GM21825 (cell line): ENCODE measurements at regions not wholly inside any gene's neighbourhood (a gene's known extent, or its start where the extent isn't known, plus 50 kb on each side); places are given as distances from the start of the nearest gene placed in this dataset.

Experiments used
- ATAC-seq: cut with Tn5 transposase; IDR thresholded peaks from one replicate; pipeline ENCODE4 v1.9.1; 2021; ENCODE audit warnings: mild to moderate bottlenecking, moderate library complexity; ENCODE audit not compliant: unreplicated experiment

- ATAC-seq = no peak
Measured at GRCh38 chr1:214199585-214199984, 81.4 kb upstream of the SMYD2 start.

- ATAC-seq = no peak
Measured at GRCh38 chr1:214202992-214203391, 78.0 kb upstream of the SMYD2 start.

DNA sequence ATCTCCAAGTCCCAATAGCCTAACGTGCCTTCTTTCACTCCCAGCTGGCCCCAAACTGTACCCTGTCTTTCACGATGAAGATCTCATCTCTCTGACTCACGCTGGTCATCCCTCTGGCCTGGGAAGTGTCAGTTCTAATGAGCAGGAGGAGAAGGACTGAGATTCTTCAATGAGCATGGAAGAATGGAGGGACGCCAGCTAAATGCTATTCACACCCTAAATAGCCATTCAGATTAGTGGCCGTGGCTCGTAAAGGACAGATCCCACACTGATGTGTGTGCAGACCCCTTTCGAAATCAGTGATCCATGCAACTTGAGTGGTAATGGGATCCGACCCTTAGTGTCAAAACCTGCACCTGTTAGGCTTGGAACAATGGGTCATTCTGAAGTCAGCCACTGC, 75.9 kb upstream of the SMYD2 start:
- no peak for ATAC-seq

DNA sequence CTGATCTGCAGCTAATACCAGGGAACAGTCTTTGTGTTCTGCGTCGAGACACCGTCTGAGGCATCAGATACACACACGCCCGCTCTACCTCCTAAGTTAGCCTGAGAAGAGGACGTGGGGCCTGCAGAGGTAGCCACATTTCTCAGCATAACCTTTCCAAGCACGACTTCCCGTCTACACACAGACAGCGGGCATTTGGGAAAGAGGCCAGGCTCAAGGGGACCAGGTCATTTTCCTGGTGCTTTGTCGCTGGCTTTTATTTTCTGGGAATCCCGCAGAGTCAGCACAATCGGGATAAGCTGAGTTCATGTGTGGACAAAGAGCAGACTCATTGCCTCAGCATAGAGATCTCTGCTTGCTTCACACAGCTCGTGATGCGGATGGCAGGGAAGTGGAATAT, 72.5 kb upstream of the SMYD2 start:
- no peak for ATAC-seq

- ATAC-seq = no peak
Measured at GRCh38 chr1:214209260-214209808, 71.6 kb upstream of the SMYD2 start.

- no peak for ATAC-seq
Measured at GRCh38 chr1:214213136-214213535, 67.8 kb upstream of the SMYD2 start.

- ATAC-seq = no peak
Measured at GRCh38 chr1:214214851-214215250, 66.1 kb upstream of the SMYD2 start.

DNA sequence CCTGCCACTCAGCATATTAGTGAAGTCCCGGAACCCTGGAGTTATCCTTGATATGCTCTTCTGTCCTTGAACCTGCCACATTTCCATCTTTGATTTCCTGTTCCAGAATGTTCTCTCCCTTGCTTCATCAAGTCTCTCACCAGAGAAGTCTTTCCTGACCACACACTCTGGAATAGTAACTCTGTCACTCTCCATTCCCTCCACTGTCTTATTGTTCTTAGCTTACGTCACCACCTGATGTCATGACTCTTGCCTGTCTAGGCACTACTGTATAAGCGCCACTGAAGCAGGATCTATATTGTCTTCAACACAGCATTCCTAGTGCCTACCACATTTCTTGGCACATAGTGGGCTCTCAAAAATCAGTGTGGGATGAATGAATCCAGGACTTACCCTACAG, 65.4 kb upstream of the SMYD2 start:
- ATAC-seq = no peak

DNA sequence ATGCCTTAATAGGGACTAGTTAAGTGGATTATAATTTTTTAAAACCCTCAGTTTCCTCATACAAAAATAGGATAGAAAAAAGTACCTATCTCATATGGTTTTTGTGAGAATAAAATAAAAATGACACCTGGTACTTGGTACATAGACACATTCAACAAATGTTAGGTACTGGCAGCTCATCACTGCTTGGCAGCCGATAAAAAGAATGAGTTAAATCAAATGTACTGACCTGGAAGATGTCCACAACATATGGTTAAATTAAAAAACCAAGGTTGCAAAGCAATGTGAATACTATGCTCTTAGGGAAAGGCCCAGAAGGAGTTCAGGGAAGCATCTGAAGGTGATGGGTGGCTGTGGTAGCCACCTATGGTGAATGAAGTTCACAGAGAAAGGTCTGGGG, 64.9 kb upstream of the SMYD2 start:
- no peak for ATAC-seq

DNA sequence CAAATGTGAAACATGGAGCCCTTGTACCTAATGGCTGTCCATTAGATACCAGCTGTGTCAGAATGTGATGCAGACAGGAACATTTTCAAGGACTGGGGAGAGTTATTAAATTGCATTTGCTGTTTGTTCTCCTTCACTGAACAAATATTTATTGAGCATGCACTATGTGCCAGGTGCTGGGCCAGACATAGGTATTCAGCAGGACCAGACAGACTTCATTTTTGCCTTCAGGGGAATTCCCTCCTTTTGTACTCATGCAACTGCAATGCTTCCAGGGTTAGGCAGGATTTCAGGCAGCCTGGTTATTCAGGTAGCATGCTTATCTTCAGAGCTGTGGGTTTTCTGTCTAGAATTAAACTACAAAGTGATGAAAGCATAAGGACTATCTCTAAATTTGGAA, 64.2 kb upstream of the SMYD2 start:
- no peak for ATAC-seq

DNA sequence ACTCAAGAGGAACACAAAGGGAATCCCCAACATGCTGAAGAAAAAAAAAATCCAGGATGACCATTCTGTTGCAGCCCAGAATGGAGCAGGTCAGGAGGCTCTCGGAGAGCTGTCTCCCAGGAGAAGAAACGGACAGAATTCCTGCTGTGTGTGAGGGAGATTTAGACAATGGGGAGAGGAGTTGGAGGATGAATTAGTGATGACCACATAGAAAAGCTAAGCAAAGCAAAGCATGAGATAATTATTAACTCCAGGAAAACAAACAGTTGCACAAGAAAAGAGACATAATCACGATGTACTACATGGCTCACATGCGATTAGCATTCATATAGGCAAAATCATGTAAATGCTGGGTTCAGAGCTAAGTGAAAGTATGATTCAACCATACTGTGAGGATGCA, 61.1 kb upstream of the SMYD2 start:
- no peak for ATAC-seq

- no peak for ATAC-seq
Measured at GRCh38 chr1:214220891-214221290, 60.1 kb upstream of the SMYD2 start.

DNA sequence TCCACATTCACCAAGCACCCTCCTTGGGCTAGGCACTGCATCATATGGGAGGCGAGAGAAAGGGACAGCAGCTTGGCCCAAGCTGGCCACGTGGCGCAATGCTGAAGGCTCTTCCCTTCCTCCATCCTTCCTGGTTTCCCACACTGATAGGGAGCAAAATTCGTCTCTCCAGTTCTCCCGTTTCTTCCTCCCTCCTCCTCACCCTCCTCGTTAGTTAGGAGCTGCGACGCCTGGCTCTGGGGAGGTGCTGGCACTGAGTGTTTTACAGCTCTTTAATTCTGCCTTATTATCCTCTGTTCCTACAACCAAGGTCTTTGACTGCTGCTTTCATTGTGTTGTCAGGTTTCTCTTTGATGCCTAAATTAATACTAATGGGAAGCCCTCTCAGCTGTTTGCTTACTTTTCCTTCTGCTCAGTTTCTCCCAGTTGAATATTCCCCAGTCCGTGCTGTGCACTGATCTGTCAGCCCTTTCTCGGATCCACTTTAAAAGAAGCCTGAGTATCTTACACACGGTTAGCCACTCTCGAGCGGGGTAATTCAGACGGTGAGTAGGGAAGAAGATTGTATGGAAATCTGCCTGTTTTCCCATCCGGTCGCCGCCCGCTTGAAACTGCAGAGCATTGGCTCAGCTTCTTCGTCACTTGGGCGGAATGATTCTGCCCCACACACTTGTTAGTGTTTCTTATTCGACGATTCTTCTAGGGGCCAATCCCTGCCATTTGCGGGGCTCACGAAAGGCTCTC, 56.2 kb upstream of the SMYD2 start:
- ATAC-seq = no peak

- ATAC-seq = no peak
Measured at GRCh38 chr1:214228976-214229375, 52.0 kb upstream of the SMYD2 start.

- ATAC-seq = no peak
Measured at GRCh38 chr1:214229736-214230135, 51.2 kb upstream of the SMYD2 start.
